ENCODE measurements at regions not wholly inside any gene's neighbourhood (a gene's known extent, or its start where the extent isn't known, plus 50 kb on each side); places are given as distances from the start of the nearest gene placed in this dataset.

GRCh38 chr4:36740796-36741310 is 459.4 kb downstream of the DTHD1 start:
- DNase-seq = no peak

- no peak for DNase-seq
Measured at GRCh38 chr4:36747277-36748129, 466.1 kb downstream of the DTHD1 start.

GRCh38 chr4:36753048-36753447 is 471.6 kb downstream of the DTHD1 start:
- no peak for DNase-seq

GRCh38 chr4:36757580-36758311 is 476.3 kb downstream of the DTHD1 start:
- DNase-seq = no peak

GRCh38 chr4:36758312-36759178 is 477.1 kb downstream of the DTHD1 start:
- DNase-seq = no peak

GRCh38 chr4:36761607-36762006 is 480.2 kb downstream of the DTHD1 start:
- DNase-seq = no peak

GRCh38 chr4:36763814-36764213 is 480.7 kb upstream of the NWD2 start:
- DNase-seq = no peak

- no peak for DNase-seq
Measured at GRCh38 chr4:36767596-36767995, 476.9 kb upstream of the NWD2 start.

- no peak for DNase-seq
Measured at GRCh38 chr4:36771411-36772153, 473.0 kb upstream of the NWD2 start.

- DNase-seq = no peak
Measured at GRCh38 chr4:36772154-36772516, 472.4 kb upstream of the NWD2 start.

GRCh38 chr4:36773467-36773866 is 471.1 kb upstream of the NWD2 start:
- no peak for DNase-seq

GRCh38 chr4:36775544-36775943 is 469.0 kb upstream of the NWD2 start:
- DNase-seq = no peak

- DNase-seq = no peak
Measured at GRCh38 chr4:36779601-36780000, 464.9 kb upstream of the NWD2 start.

- DNase-seq = no peak
Measured at GRCh38 chr4:36785973-36786372, 458.6 kb upstream of the NWD2 start.

GRCh38 chr4:36786519-36786918 is 458.0 kb upstream of the NWD2 start:
- DNase-seq = peak; percentile 9

- no peak for DNase-seq
Measured at GRCh38 chr4:36794716-36795115, 449.8 kb upstream of the NWD2 start.

GRCh38 chr4:36812149-36812548 is 432.4 kb upstream of the NWD2 start:
- no peak for DNase-seq

- DNase-seq = no peak
Measured at GRCh38 chr4:36815536-36815935, 429.0 kb upstream of the NWD2 start.

GRCh38 chr4:36823199-36823967 is 421.2 kb upstream of the NWD2 start:
- peak; percentile 38 for DNase-seq

GRCh38 chr4:36824682-36825081 is 419.9 kb upstream of the NWD2 start:
- DNase-seq = no peak

- DNase-seq = no peak
Measured at GRCh38 chr4:36835246-36835645, 409.3 kb upstream of the NWD2 start.
